Effector memory CD8-positive, alpha-beta T cell (primary cell): ENCODE measurements at regions not wholly inside any gene's neighbourhood (a gene's known extent, or its start where the extent isn't known, plus 50 kb on each side); places are given as distances from the start of the nearest gene placed in this dataset.

Source experiments
- ATAC-seq: fragments of 150-1000 bp; cut with Tn5 transposase; replicated peaks from 2 replicates; pipeline ENCODE4 v1.10.0; 2021; ENCODE audit warnings: mild to moderate bottlenecking, moderate library complexity
- DNase-seq, 3 experiments: peaks; one replicate each; pipeline ENCODE4 v3.0.0; 2021
- H3K27ac Mint-ChIP-seq, 2 donors: one replicate each; pipeline ENCODE4 v1.8.0; 2022; ENCODE audit warnings: mild to moderate bottlenecking in 2 of 2, mixed read lengths in 2 of 2, moderate library complexity in 2 of 2
- H3K27me3 Mint-ChIP-seq, 2 donors: one replicate each; pipeline ENCODE4 v1.8.0; 2022; ENCODE audit warnings: mixed read lengths in 2 of 2
- H3K36me3 Mint-ChIP-seq: one replicate; pipeline ENCODE4 v1.8.0; 2022; ENCODE audit warnings: mild to moderate bottlenecking, moderate library complexity, mixed read lengths; ENCODE audit not compliant: insufficient read depth
- H3K4me1 Mint-ChIP-seq, 2 donors: one replicate each; pipeline ENCODE4 v1.8.0; 2022; ENCODE audit warnings: low read depth in 2 of 2, mixed read lengths in 2 of 2
- H3K4me3 Mint-ChIP-seq, 2 donors: one replicate each; pipeline ENCODE4 v1.8.0; 2022; ENCODE audit warnings: mild to moderate bottlenecking in 2 of 2, mixed read lengths in 2 of 2, moderate library complexity in 2 of 2
- H3K9me3 Mint-ChIP-seq, 2 donors: one replicate each; pipeline ENCODE4 v1.8.0; 2022; ENCODE audit warnings: mixed read lengths in 2 of 2

DNA sequence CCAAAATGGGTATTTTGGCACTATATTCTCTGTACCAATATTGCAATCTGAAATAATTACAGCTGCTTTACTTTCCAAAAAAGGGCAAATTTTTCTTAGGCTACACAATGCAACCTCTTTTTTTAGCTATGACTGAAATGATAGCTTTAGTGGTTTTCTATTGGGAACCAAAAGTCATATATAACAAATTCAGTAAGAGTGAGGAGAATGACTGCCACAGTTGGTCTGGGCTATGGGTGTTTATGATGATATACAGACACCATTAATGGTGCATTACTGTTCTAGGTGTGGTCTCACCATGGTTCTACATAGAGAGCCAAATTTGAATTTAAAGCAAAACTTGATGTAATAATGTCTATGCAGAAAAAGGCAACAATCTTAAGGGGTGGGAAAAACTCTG, 72.3 kb upstream of the PTBP2 start:
- ATAC-seq: no peak
- Mint-ChIP-seq H3K36me3 (peaks cover 2% of the 10 kb centered on the region), H3K4me1 (no peaks in the 10 kb centered on the region), H3K4me3 (no peak overlapping the region), H3K9me3 (no peaks in the 10 kb centered on the region), H3K27ac (no peak overlapping the region), H3K27me3 (peaks cover 6 to 30% of the 10 kb centered on the region in 2 donors)
- DNase-seq: no peak

DNA sequence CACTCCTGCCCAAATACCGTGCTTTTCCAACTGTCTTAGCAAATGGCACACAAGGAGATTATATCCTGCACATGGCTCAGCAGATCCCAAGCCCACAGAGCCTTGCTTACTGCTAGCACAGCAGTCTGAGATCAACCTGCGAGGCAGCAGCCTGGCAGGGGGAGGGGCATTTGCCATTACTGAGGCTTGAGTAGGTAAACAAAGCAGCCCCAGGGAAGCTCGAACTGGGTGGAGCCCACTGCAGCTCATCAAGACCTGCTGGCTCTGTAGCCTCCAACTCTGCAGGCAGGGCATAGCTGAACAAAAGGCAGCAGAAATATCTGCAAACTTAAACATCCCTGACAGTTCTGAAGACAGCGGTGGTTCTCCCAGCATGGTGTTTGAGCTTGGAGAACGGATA, 70.1 kb upstream of the PTBP2 start:
- Mint-ChIP-seq H3K4me3 (no peak overlapping the region), H3K27me3 (peaks cover 0 to 23% of the 10 kb centered on the region in 2 donors), H3K36me3 (peaks cover 2% of the 10 kb centered on the region), H3K4me1 (no peaks in the 10 kb centered on the region), H3K27ac (no peak overlapping the region), H3K9me3 (no peaks in the 10 kb centered on the region)
- DNase-seq: no peak
- ATAC-seq: no peak

DNA sequence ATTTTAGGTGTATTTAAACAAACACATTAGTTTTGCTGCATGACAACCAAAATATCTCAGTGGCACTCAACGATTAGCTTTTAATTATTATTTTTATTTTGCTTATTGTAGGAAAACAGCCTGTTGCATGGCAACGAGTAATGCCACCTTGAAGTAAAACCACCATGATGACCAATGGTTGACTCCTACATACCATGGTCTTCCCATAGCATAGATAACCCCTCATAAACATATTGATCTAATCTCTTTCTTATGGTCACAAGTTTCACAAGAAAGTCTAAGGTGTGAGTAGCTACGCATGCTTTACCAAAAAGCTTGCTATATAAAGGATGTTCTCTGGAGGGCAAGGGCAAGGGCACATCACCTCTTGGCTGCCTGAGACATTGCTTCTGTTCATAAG, 61.5 kb upstream of the PTBP2 start:
- Mint-ChIP-seq H3K4me1 (no peaks in the 10 kb centered on the region), H3K4me3 (no peak overlapping the region), H3K9me3 (no peaks in the 10 kb centered on the region), H3K27ac (no peak overlapping the region), H3K36me3 (no peaks in the 10 kb centered on the region), H3K27me3 (no peaks in the 10 kb centered on the region)
- DNase-seq: no peak
- no peak for ATAC-seq

DNA sequence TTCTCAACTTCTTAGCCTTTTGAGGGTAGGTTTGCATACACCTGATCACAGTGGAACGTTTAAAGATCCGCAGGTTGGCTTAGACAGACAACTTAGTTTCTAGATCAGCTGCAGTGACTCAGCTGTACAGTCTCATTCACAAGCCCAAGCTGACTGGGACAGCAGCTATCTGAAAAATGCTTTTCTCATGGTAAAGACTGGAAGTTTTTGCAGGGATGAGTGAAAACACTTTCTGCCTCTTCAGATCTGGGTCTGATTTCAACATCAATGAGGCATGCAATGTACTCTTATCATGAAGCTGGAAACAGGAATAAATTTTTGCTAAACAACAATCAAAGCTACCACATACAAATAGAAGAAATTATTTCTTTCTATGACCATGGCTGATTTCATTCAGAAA, 61.1 kb upstream of the PTBP2 start:
- no peaks in the 10 kb centered on the region for H3K27me3 Mint-ChIP-seq
- ATAC-seq: no peak
- no peaks in the 10 kb centered on the region for H3K9me3 Mint-ChIP-seq
- H3K36me3 Mint-ChIP-seq: no peaks in the 10 kb centered on the region
- H3K27ac Mint-ChIP-seq: no peak overlapping the region
- no peak for DNase-seq
- H3K4me3 Mint-ChIP-seq: no peak overlapping the region
- H3K4me1 Mint-ChIP-seq: no peaks in the 10 kb centered on the region
